ENCODE measurements at regions not wholly inside any gene's neighbourhood (a gene's known extent, or its start where the extent isn't known, plus 50 kb on each side); places are given as distances from the start of the nearest gene placed in this dataset.
"Not testable (repeated sequence)": the region's sequence is repeated elsewhere in the genome, so short reads cannot be mapped to it uniquely, and the experiment has no call there.

- no peak for DNase-seq
These were observed 973.5 kb upstream of the NCAM2 start for GRCh38 chr21:20024741-20025140.

DNA sequence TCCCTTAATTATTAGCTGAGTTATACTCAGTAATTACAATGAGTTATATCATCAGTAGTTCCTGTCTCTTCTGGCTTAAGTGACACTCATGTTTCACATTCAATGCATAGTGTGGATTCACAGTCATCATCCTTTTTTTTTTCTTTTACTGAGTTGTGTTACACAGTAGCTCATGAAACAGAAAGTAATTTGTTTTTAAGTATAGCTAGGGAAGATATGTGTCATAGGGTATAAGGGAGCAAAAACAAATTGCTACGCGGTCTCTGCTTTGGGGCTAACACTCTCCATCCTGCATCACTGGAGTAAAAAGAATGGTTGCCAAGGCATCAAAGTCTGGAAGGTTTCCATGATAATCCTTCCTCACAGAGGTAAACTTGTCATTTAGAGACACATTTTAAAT lies 971.7 kb upstream of the NCAM2 start:
- DNase-seq = peak; percentile 3

DNA sequence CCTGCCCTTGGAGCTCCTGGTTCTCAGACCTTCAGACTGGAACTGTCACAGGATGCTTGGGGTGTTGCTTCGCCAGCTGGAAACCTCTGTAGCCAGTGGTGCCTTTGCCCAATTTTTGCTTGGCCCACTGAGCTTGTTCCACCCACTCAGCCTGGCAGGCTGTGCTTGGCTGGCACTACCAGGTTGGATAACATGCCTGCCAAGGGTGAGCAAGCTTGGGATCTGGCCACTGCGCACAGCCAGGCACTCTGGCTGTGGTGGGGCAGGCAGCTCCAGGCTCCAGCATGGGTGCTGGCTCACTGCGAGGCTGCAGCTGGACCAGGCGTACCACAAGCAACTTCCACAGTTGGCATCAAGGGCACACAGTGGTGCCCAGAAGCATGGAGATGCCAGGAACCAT lies 967.8 kb upstream of the NCAM2 start:
- no peak for DNase-seq

DNA sequence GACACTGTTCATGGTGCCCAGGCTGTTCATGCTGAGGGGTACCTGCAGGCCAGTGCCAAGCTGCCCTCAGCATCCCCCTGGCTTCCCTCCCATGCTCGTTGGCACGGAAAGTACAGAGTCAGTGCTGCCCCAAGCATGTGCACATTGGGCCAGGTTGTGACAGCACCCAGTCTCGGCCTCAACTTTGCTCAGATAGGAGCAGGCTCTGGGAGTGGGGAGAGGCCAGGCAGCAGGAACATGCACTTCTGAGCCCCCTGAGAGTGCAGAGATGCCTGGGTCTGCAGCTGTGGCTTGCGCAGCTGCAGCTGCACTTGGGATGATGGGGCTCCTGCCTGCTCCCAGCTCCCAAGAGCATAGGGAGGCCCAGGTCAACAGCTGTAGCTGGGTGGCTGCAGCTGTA lies 966.4 kb upstream of the NCAM2 start:
- no peak for DNase-seq

DNA sequence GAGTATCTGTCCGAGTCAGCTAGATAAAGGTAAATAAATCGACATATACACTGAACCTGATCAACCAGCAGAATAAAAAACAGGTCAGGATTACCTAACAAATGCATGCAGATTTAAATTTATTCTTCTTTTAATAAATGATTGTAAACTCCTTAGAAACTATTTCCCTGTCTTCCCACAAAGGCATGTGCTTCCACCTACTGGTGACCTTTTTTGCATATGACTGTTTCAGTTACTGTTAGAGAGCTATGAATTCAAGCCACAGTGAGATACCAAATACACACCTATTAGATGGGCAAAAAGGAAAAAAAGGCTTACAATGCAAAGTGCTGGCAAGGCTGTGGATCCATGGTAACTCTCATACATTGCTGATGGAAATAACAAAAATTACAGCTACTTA lies 957.4 kb upstream of the NCAM2 start:
- no peak for DNase-seq

DNA sequence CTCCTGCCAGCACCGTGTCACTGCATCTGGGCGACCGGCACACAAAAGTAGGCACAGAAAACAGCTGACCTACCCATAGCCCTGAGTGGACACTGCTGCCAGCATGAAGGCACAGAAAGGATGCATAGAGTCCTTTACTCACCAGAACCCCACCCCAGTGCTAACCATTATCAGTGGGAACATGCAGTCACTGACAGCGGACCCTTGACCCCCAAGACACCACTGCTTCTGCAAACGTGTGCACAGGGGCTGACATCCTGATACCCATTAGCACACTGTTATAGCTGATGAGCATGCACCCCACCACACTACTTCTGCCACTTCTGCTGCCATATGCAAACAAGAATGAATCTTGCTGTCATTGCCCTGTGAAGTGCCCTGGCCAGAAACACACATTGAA lies 953.0 kb upstream of the NCAM2 start:
- no peak for DNase-seq

DNA sequence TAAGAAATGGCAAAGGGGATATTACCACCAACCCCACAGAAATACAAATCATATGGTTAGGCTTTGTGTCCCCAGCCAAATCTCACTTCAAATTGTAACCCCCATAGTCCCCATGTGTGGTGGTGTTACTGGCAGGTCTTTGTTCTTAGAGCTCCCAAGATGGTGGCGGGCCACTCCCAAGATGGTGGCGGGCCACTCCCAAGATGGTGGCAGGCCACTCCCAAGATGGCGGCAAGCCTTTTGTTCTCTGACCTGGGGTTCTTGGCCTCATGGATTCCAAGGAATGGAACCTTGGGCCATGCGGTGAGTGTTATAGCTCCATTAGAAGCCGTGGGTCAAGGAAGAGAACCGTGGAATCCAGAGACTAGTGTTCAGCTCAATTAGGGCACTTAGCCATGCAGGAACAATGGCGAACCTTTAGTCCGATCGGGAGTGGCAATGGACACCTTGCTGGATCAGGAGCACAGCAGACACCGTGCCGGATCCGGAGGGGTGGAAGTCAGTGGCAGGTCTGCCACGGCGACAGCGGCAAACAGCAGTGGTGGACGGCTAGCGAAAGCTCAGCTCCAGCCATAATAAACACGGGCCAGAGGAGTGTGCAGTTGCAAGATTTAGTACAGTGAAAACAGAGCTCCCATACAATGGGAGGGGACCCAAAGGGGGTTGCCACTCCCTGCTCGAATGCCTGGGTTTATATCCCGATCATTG lies 949.9 kb upstream of the NCAM2 start:
- not testable (repeated sequence) for DNase-seq

DNA sequence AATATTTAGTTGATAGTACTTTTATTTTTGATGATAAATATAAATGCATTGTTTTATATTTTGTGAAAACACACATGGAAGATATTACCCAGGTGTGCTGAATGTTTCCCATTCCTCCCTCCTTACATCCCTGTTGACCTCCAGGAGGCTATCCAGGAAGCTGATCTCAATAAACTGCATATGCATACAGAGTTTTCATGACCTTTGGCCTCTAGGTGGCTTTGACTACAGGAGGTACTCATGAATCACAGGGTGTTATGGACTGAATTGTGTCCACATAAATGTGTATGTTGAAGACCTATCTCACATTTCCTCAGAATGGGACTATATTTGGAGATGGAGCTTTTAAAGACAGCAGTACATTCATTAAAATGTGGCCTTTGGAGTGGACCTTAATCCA lies 914.9 kb upstream of the NCAM2 start:
- DNase-seq = no peak

DNA sequence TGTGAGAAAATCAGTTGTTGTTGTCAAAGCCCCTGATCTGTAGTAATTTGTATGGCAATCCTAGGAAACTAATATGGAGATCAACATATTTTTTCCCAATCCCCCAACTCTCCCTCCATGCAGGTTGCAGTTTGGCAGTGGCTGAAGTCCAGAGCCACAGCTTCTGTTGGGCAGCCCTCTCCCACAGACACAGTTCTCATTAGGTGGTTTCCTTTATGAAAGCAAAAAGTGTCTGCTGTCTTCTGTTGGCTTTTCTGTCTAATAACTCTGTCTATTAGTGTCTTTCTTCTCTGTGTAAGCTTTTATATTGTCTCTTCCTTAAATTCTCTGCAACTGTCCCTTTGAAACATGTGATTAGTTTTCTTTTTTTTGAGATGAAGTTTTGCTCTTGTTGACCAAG lies 914.3 kb upstream of the NCAM2 start:
- DNase-seq = no peak

DNA sequence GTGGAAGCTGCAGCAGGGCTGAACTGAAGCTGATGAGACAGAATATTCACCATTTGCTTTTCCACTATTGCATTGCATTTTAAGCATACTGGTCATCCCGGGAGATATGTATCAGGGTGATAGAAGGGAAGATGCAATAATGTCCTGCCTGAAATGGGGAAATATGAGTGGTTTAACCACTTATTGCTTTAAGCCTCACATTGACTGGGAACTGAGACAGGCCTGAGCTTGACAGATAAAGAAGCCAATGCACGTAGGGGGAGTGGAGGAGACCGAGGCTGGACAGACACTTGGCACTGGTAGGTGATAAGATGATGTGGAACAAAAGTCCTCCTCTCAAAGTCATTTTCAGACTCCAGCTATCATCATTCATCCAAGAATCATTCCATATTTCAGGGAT lies 911.7 kb upstream of the NCAM2 start:
- no peak for DNase-seq

DNA sequence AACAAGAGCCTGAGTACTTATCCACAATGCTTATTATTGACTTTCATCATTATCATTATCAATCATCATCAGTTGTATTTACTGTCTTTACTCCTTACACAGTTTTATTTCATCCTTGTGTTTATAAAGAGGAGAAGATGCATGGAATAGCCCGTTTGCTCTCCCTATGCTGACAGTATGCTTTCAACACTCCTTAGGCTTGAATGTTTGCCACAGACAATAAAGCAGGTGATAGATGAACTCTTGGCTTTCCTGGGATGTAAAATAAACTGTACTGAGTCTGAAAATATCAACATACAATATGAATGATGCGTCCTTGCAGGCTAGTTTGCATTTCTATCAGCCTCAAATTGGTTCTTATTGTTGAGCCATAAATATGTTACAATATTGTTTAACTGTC lies 891.8 kb upstream of the NCAM2 start:
- no peak for DNase-seq

DNA sequence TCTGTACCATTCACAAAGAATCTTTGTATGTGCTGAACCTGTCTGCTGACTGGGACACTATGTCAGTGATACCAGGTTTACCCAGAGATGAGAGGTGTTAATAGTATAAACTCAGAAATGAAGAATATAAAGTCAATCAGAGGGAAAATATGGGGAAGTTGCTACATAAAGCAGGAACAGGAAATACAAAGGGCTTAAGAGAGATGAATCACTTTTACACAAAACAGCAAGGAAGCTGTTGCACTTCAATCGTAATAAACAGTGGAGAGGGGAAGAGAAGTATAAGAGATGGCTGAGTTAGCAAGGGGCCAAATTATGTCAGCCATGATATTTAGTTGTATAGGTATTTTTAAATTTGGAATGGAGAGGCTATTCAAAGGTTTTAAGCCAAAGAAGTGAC lies 890.2 kb upstream of the NCAM2 start:
- DNase-seq = peak; percentile 1

DNA sequence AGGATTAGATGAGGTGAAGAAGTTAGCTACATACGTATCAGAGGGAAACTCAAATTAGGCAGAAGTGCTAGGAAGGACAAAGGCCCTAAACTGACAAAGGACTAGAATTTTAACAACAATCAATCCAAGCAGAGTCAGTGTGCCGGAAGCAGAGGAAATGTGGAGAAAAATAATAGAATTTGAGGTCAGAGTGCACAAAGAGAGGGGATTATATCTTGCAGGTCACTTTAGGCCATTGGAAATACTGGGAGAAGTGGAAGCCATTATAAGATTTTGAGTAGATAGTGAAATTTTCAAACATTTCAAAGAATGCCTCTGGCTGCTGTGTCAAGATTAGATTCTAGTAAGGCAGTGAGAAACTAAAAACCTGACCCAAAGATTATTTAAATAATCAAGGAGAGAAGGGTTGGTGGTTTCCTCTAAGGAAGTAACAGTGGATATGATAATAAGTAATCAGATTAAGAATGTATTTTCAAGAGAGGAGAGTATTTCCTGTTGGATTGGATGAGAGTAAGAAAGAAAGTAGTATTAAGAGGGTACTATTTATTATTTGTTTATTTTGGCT lies 889.2 kb upstream of the NCAM2 start:
- no peak for DNase-seq

DNA sequence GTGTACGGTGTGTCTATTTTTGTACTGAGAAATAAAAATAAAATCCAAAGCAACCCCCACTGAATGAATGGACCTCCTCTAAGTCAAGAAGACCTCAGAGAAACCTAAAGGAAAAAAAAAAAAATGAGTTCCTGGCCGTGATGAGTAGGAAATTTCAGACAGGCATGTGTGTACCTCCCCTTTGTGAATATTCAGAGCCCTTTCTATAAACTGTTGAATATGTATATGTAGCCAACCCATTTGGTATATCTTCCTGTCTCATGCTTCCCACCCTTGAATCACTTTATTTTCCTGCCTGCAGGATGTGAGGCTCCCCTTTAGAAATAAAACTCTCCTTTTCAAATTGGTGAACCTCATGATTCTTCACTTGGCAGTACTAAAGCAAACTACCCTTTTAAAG lies 887.8 kb upstream of the NCAM2 start:
- DNase-seq = no peak

- no peak for DNase-seq
These were observed 846.5 kb upstream of the NCAM2 start for GRCh38 chr21:20151741-20152140.

- no peak for DNase-seq
These were observed 835.0 kb upstream of the NCAM2 start for GRCh38 chr21:20163167-20163566.

GRCh38 chr21:20167059-20167458 lies 831.1 kb upstream of the NCAM2 start:
- DNase-seq = no peak

- DNase-seq = no peak
These were observed 828.2 kb upstream of the NCAM2 start for GRCh38 chr21:20169812-20170576.

- no peak for DNase-seq
These were observed 812.0 kb upstream of the NCAM2 start for GRCh38 chr21:20186186-20186585.

DNA sequence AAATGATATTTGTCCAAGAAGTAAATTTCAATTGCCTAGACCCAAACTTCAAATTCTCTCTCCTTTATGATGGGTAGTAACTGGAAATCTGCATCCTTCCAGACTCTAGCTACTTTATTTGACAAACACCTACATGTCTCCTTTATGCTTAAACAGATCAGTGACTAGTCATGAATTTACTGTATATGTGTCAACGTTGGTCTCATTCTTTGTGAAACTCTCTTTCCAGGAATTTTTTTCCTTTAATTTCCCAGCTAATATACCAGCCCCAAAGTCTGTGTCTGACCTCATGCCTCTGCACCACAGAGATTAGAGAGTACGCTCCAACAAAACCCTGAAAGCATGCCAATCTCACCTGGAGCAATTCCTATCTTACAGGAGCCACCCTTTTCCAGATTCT lies 811.2 kb upstream of the NCAM2 start:
- DNase-seq = no peak

DNA sequence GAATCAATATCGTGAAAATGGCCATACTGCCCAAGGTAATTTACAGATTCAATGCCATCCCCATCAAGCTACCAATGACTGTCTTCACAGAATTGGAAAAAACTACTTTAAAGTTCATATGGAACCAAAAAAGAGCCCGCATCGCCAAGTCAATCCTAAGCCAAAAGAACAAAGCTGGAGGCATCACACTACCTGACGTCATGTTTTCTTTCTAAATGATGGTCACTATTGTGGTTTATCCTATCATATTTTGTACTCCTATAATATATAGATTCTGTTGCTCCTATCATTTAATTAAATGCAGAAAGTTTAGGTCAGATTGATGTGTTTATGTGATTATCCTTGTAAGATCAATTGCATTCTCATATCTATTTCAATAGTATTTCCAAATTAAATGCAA lies 796.9 kb upstream of the NCAM2 start:
- DNase-seq = not testable (repeated sequence)

DNA sequence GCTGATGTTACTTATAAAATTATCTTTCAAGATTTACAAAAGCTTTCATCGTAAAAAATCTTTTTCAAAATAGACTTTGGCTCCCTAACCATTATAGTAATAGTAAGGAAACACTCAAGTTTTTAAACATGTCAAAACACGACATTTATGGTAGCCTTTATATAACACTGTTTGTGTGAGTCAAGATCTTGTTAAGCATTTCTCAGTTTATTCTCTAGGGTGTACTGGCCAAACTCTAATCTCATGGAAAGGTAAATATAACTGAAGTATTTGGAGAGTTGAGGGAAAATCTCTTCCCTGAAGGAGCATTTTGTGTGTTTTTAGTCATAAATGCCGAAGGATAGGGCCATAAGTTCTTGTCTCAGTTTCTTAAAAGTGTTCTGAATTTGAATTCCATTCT lies 790.9 kb upstream of the NCAM2 start:
- DNase-seq = no peak

DNA sequence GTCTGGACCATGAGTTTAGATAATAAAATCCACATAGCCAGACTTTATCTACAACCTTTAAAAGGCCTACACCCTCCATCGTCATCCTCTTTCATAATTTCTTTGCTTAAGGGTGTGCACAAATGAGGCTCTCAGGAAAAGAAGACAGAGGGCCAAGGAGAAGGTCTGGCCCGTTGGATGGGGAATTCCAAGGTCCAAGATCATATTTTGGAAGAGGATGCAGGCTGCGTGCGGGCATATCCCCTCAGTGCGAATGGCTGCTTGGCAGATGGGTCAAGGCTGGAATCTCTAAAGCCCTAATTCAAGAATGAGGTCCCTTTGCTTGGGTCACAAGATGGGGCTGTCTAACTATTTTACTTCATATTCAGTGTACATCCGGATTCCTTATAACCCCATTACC lies 782.2 kb upstream of the NCAM2 start:
- no peak for DNase-seq

DNA sequence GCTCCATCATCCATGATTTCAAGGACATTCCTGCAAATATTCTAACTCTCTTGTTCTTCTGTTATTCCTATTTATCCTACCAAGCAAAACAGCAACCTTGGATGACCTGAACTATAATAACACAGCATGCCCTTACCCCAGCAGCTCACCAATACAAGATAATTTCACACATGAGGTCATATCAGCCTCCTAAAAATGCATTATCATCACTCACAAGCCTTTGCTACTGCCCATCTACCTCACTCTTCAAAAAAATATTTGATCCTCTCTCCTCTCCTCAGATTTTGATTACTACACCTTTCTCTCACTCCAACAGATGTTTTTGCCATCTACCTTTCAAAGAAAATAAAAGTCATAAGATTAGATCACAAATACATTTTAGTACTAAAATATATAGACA lies 777.6 kb upstream of the NCAM2 start:
- no peak for DNase-seq

GRCh38 chr21:20221981-20222380 lies 776.2 kb upstream of the NCAM2 start:
- not testable (repeated sequence) for DNase-seq
